GM12874 (cell line): ENCODE measurements at regions not wholly inside any gene's neighbourhood (a gene's known extent, or its start where the extent isn't known, plus 50 kb on each side); places are given as distances from the start of the nearest gene placed in this dataset.

Source experiments
- TF ChIP-seq, protein P1 (sequence below): IDR thresholded peaks from 2 replicates; pipeline ENCODE4 v1.5.1; 2011; ENCODE audit warnings: low read depth, mild to moderate bottlenecking, control low read depth, low read length, moderate library complexity; ENCODE audit not compliant: insufficient read depth

DNA sequence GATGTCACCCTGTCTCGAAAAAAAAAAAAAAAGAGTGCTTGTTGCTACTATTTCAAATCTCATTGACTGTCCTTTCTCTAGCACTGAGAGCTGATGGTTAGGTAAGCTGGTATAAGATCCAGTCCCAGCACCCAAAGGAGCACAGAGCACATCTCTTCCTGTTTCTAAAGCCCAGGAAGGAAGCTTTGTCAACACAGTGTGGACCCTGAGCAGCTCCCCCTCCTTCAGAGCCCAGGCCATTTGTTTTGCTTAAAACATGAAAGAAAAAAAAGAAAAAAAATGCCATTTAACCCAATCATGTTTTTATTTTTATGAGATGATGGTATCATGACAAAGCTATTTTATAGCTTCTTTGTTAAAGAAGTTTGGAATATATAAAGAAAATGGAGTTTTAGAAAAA is 184.1 kb upstream of the DUSP10 start:
- TF ChIP-seq, protein P1, sequence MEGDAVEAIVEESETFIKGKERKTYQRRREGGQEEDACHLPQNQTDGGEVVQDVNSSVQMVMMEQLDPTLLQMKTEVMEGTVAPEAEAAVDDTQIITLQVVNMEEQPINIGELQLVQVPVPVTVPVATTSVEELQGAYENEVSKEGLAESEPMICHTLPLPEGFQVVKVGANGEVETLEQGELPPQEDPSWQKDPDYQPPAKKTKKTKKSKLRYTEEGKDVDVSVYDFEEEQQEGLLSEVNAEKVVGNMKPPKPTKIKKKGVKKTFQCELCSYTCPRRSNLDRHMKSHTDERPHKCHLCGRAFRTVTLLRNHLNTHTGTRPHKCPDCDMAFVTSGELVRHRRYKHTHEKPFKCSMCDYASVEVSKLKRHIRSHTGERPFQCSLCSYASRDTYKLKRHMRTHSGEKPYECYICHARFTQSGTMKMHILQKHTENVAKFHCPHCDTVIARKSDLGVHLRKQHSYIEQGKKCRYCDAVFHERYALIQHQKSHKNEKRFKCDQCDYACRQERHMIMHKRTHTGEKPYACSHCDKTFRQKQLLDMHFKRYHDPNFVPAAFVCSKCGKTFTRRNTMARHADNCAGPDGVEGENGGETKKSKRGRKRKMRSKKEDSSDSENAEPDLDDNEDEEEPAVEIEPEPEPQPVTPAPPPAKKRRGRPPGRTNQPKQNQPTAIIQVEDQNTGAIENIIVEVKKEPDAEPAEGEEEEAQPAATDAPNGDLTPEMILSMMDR = no peak

DNA sequence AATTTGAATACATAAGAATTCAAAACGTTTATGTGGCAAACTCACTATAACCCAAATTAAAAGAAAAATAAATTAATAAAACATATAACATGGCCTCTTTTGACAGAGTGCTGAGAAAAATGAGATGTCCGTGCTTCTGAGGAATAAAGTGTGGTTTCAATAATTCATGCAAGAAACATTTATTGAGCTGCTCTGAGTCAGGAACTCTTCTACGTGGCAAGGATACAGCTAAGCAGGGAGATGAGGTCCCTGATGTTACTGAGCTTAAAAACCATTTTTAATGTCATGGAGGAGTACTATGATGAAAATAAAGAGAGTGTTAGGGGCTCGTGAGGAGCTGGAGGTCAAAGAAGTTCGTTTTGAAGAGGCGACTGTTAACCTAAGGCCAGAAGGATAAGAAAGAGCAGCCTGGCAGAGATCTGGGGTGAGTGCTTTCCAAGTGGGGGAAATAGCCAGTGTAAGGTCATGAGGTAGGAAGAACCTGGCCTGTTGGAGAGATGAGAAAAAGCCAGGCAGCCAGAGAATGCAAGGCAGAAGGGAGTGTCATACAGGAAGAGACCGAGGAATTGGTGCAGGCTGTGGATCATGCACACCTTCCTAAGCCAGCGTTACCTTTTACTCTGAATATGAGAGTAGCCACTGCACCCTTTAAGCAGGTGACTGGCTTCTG is 182.2 kb upstream of the DUSP10 start:
- TF ChIP-seq, protein P1 = no peak

DNA sequence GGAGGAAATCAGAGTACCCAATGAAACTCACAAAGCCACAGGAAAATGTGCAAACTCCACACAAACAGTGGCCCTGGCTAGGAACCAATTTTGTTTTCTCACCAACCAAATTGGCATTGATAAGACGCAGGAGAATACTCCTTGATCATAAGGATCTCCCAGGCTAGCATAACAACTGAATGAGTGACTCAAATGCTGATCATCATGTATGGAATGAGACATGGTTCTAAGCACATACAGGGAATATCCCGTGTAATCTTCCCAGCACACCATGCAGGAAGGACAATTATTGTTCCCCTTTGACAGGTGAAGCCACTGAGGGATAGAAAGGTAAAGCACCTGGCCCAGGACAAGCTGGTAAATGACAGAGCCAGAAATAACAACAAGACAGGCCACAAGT is 180.0 kb upstream of the DUSP10 start:
- TF ChIP-seq, protein P1 = no peak

DNA sequence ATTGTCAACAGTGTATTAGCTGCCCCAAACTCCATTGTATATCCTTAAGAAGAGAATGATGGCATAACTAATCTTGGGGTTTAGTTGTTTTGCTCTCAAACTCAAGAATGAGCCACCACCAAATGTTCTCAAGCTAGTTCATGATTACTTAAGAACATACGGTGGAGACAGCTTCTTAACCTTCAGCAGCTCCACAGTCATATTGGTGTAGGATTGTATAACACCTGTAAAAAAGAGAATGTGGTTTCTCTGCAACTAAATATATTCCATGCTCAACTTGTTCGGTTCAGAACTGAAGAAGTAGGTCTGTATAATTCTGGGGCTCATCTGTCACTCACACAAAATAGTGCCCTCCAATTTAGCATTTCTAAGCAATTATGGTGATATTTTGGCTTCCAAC is 177.9 kb upstream of the DUSP10 start:
- TF ChIP-seq, protein P1 = no peak

DNA sequence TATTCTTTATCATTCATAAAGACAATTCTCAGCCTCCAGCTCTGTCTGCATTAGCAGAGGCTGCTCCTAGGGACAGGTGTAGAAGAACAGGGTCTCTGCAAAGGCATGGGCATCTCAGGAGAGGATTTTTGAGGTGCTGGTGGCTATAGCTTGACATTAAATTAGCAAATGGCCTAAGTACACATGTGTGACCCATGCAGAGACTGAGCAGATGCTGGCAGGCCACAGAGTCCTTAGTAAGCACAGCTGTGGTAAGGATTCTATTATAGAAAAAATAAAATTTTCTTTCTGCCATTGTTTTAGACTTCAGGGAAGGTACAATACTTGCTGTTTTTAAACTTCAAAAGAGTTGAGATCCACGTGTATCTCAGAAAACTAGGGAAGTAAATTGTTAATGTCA is 177.5 kb upstream of the DUSP10 start:
- TF ChIP-seq, protein P1 = no peak

DNA sequence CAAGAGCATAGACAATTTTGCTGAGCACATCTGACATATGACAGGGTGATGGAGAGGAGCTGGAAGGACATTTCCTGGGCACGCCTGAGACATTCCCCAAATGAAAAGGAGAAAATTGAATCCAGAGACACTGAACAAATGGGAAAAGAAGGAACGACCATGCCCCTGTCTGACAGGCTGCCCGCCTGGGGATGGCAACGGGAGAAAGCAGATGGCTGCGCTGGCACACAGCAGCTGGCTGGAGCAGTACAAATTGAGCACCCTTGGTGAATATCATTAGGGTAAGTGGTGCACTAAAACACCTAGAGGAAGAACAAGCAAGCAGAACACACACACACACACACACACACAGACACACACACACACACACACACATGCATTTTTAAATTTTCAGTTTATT is 174.3 kb upstream of the DUSP10 start:
- TF ChIP-seq, protein P1 = no peak

DNA sequence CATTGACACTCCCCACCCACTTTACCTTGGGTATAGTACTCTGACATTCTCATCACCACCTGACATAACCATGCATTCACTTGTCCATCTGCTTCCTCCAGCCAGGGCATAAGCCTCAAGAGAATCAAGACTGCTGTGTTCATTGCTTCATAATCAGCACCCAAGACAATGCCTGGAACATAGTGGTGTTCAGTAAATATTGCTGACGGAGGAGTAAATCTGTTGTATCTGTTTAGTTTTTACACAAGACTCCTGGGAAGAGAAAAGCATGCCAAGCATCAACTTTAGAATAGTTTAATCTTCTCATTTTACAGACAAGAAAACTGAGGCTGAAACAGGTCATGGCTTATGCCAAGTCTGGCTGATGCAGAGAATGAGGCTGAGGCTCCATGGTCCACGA is 173.9 kb upstream of the DUSP10 start:
- TF ChIP-seq, protein P1 = no peak
